ENCODE measurements at regions not wholly inside any gene's neighbourhood (a gene's known extent, or its start where the extent isn't known, plus 50 kb on each side); places are given as distances from the start of the nearest gene placed in this dataset.

GRCh38 chr1:234724516-234725176 lies 114.7 kb upstream of the IRF2BP2 start (continued):
- TF ChIP-seq, protein P1, sequence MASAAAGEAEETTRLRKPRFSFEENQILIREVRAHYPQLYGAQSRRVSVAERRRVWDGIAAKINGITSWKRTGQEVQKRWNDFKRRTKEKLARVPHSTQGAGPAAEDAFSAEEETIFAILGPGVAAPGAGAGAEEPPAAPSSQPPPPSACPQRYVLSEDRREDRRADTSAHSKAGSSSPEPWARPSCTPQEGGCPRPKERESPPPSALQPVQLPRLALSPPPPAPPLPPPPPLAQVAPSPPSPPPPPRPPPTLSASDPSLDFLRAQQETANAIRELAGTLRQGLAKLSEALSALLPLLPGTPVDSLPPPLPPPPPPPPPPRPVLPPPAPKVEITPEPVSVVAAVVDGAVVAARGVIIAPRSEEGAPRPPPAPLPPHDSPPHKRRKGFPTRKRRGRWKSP (CRISPR knock-in tag; IDR thresholded peaks at IDR 0.05): peak; percentile 62; the same call in 1 of the 2 replicates
- no peak for TF ChIP-seq GLMP (CRISPR knock-in tag; IDR thresholded peaks at IDR 0.05; ENCODE audit: borderline replicate concordance)
- no peak for TF ChIP-seq ZNF660 (CRISPR knock-in tag; IDR thresholded peaks at IDR 0.05; ENCODE audit: borderline replicate concordance, low read depth)
- TF ChIP-seq RXRA (CRISPR knock-in tag; IDR thresholded peaks at IDR 0.05): peak; percentile 91
- peak; percentile 50; the same call in 1 of the 2 replicates for TF ChIP-seq NFKB2 (CRISPR knock-in tag; IDR thresholded peaks at IDR 0.05; ENCODE audit: borderline replicate concordance)
- no peak for TF ChIP-seq ZNF30 (CRISPR knock-in tag; IDR thresholded peaks at IDR 0.05)
- peak; percentile 37; the same call in 1 of the 2 replicates for TF ChIP-seq ZBTB34 (CRISPR knock-in tag; IDR thresholded peaks at IDR 0.05)
- TF ChIP-seq ZSCAN31 (CRISPR knock-in tag; IDR thresholded peaks at IDR 0.05; ENCODE audit: low read depth): peak; percentile 64
- TF ChIP-seq ZNF644 (CRISPR knock-in tag; IDR thresholded peaks at IDR 0.05; ENCODE audit: low read depth): no peak
- TF ChIP-seq, protein P2, sequence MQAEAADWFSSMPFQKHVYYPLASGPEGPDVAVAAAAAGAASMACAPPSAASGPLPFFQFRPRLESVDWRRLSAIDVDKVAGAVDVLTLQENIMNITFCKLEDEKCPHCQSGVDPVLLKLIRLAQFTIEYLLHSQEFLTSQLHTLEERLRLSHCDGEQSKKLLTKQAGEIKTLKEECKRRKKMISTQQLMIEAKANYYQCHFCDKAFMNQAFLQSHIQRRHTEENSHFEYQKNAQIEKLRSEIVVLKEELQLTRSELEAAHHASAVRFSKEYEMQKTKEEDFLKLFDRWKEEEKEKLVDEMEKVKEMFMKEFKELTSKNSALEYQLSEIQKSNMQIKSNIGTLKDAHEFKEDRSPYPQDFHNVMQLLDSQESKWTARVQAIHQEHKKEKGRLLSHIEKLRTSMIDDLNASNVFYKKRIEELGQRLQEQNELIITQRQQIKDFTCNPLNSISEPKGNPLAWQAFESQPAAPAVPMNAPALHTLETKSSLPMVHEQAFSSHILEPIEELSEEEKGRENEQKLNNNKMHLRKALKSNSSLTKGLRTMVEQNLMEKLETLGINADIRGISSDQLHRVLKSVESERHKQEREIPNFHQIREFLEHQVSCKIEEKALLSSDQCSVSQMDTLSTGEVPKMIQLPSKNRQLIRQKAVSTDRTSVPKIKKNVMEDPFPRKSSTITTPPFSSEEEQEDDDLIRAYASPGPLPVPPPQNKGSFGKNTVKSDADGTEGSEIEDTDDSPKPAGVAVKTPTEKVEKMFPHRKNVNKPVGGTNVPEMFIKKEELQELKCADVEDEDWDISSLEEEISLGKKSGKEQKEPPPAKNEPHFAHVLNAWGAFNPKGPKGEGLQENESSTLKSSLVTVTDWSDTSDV (CRISPR knock-in tag; IDR thresholded peaks at IDR 0.05): no peak
- no peak; the same call in 1 of the 2 replicates for TF ChIP-seq HNF4G (IDR thresholded peaks at IDR 0.05; ENCODE audit: borderline replicate concordance, low read depth, low read length)
- no peak for TF ChIP-seq HNF4G (CRISPR knock-in tag; IDR thresholded peaks at IDR 0.05; ENCODE audit: borderline replicate concordance, low read depth)
- no peak for TF ChIP-seq FLYWCH1 (CRISPR knock-in tag; IDR thresholded peaks at IDR 0.05)
- TF ChIP-seq, protein P3, sequence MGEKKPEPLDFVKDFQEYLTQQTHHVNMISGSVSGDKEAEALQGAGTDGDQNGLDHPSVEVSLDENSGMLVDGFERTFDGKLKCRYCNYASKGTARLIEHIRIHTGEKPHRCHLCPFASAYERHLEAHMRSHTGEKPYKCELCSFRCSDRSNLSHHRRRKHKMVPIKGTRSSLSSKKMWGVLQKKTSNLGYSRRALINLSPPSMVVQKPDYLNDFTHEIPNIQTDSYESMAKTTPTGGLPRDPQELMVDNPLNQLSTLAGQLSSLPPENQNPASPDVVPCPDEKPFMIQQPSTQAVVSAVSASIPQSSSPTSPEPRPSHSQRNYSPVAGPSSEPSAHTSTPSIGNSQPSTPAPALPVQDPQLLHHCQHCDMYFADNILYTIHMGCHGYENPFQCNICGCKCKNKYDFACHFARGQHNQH (CRISPR knock-in tag; IDR thresholded peaks at IDR 0.05): 0 out of 2 replicates have a peak, but pooled peaks have one; percentile 57
- TF ChIP-seq ZFP36 (IDR thresholded peaks at IDR 0.05; ENCODE audit: borderline replicate concordance, low read depth, low read length, partially characterized antibody): no peak
- peak; percentile 74 for TF ChIP-seq NCOA2 (CRISPR knock-in tag; IDR thresholded peaks at IDR 0.05)
- no peak for TF ChIP-seq ZNF329 (CRISPR knock-in tag; IDR thresholded peaks at IDR 0.05; ENCODE audit: low read depth)
- peak; percentile 13 to 15; a peak in 2 of 4 replicates for TF ChIP-seq EP300 (IDR thresholded peaks at IDR 0.05; ENCODE audit: low read depth in 2 of 2, low read length in 2 of 2)
- TF ChIP-seq EP300 (CRISPR knock-in tag; IDR thresholded peaks at IDR 0.05; ENCODE audit: borderline replicate concordance): no peak
- TF ChIP-seq ONECUT2 (CRISPR knock-in tag; IDR thresholded peaks at IDR 0.05): 0 out of 2 replicates have a peak, but pooled peaks have one; percentile 6
- TF ChIP-seq HIVEP1 (CRISPR knock-in tag; IDR thresholded peaks at IDR 0.05): peak; percentile 16; the same call in 1 of the 2 replicates
- no peak for TF ChIP-seq HOXA7 (CRISPR knock-in tag; IDR thresholded peaks at IDR 0.05)
- TF ChIP-seq ZNF746 (CRISPR knock-in tag; IDR thresholded peaks at IDR 0.05): no peak; the same call in 1 of the 2 replicates
